ENCODE measurements at regions not wholly inside any gene's neighbourhood (a gene's known extent, or its start where the extent isn't known, plus 50 kb on each side); places are given as distances from the start of the nearest gene placed in this dataset.

DNA sequence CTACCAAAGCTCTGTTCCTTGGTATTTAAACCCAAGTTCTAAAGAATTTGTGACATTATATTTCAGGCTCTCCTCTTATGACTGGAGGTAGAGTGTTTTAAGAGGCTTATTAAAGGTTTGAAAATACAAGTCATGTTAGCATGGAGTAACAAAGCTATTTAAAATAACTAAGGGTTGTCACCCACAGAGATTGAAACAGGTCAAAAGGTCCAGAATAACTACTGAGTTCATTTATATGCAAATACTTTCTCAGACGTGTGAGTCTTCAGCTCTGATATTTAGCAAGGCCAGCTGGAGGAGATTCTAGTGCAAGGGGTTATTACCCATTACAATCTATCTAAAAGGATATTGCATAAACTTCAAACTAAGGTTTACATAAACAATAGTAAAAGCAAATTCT lies 1538.8 kb upstream of the CDH8 start:
- no peak overlapping the region for H3K4me3 ChIP-seq (ENCODE audit: low read length)
- DNase-seq: no peak
- ChIA-PET POLR2A (no interaction called here), CTCF (no interaction called here)
- H3K4me1 ChIP-seq (ENCODE audit: insufficient read depth, low read length): no peaks in the 10 kb centered on the region
- no peaks in the 10 kb centered on the region for H3K36me3 ChIP-seq (ENCODE audit: insufficient read depth, low read length)
- no peaks in the 10 kb centered on the region for H3K9me3 ChIP-seq (ENCODE audit: low read length)
- no peak overlapping the region for H3K27ac ChIP-seq (ENCODE audit: low read depth, low read length)
- Mint-ChIP-seq H3K4me1 (no peaks in the 10 kb centered on the region), H3K27me3 (no peaks in the 10 kb centered on the region), H3K9me3 (peaks cover 9 to 43% (median 25%) of the 10 kb centered on the region in 5 donors), H3K27ac (no peak overlapping the region), H3K4me3 (no peak overlapping the region), H3K36me3 (no peaks in the 10 kb centered on the region)
- no peaks in the 10 kb centered on the region for H3K27me3 ChIP-seq (ENCODE audit: insufficient read depth, low read length, poor library complexity, severe bottlenecking)

DNA sequence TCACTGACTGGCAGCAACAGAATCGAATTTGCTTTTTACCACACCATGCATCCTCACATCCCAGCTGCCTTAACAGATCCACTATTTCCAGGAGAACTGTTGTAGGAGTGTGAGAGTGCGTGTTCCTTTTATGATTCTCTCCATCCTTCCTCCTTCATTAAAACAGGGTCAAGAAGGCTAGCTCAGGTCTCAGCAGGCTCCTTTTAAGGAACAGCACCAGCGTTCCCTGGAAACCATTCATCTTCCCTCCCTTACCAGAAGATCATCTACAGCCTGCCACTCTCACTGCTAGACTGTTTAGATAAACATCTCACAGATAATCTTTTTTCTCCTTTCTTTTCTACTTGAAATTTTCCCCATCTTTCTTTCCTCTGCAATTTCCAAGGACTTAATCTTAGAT lies 1531.9 kb upstream of the CDH8 start:
- Mint-ChIP-seq H3K36me3 (no peaks in the 10 kb centered on the region), H3K4me1 (no peaks in the 10 kb centered on the region), H3K27ac (no peak overlapping the region), H3K4me3 (no peak overlapping the region), H3K9me3 (peaks cover 9 to 32% (median 30%) of the 10 kb centered on the region in 5 donors), H3K27me3 (no peaks in the 10 kb centered on the region)
- no peaks in the 10 kb centered on the region for H3K36me3 ChIP-seq (ENCODE audit: insufficient read depth, low read length)
- ChIA-PET POLR2A (no interaction called here), CTCF (no interaction called here)
- no peaks in the 10 kb centered on the region for H3K27me3 ChIP-seq (ENCODE audit: insufficient read depth, low read length, poor library complexity, severe bottlenecking)
- H3K9me3 ChIP-seq (ENCODE audit: low read length): no peaks in the 10 kb centered on the region
- H3K27ac ChIP-seq (ENCODE audit: low read depth, low read length): no peak overlapping the region
- H3K4me1 ChIP-seq (ENCODE audit: insufficient read depth, low read length): no peaks in the 10 kb centered on the region
- no peak overlapping the region for H3K4me3 ChIP-seq (ENCODE audit: low read length)
- no peak for DNase-seq

GRCh38 chr16:63563819-63564505 lies 1527.7 kb upstream of the CDH8 start:
- Histone ChIP-seq H3K27ac (ENCODE audit: low read depth, low read length) (no peak overlapping the region), H3K4me1 (ENCODE audit: insufficient read depth, low read length) (no peaks in the 10 kb centered on the region), H3K27me3 (ENCODE audit: insufficient read depth, low read length, poor library complexity, severe bottlenecking) (no peaks in the 10 kb centered on the region), H3K4me3 (ENCODE audit: low read length) (no peak overlapping the region), H3K9me3 (ENCODE audit: low read length) (no peaks in the 10 kb centered on the region), H3K36me3 (ENCODE audit: insufficient read depth, low read length) (no peaks in the 10 kb centered on the region)
- ChIA-PET POLR2A (no interaction called here), CTCF (no interaction called here)
- Mint-ChIP-seq H3K36me3 (peaks cover 0 to 3% (median 1%) of the 10 kb centered on the region in 3 donors), H3K27me3 (no peaks in the 10 kb centered on the region), H3K4me1 (no peaks in the 10 kb centered on the region), H3K27ac (no peak overlapping the region), H3K4me3 (no peak overlapping the region), H3K9me3 (peaks cover 20 to 36% (median 23%) of the 10 kb centered on the region in 5 donors)
- no peak for DNase-seq

GRCh38 chr16:63553980-63554379 lies 1517.7 kb upstream of the CDH8 start:
- no peaks in the 10 kb centered on the region for H3K36me3 Mint-ChIP-seq
- Histone ChIP-seq H3K4me3 (ENCODE audit: low read length) (no peak overlapping the region), H3K9me3 (ENCODE audit: low read length) (peaks cover 7% of the 10 kb centered on the region), H3K4me1 (ENCODE audit: insufficient read depth, low read length) (no peaks in the 10 kb centered on the region), H3K27me3 (ENCODE audit: insufficient read depth, low read length, poor library complexity, severe bottlenecking) (no peaks in the 10 kb centered on the region), H3K27ac (ENCODE audit: low read depth, low read length) (no peak overlapping the region), H3K36me3 (ENCODE audit: insufficient read depth, low read length) (no peaks in the 10 kb centered on the region)
- DNase-seq: no peak
- CTCF ChIA-PET: no interaction called here
- POLR2A ChIA-PET: no interaction called here
- H3K9me3 Mint-ChIP-seq: peaks cover 6 to 38% (median 11%) of the 10 kb centered on the region in 5 donors
- no peak overlapping the region for H3K27ac Mint-ChIP-seq
- H3K4me3 Mint-ChIP-seq: no peak overlapping the region
- H3K27me3 Mint-ChIP-seq: no peaks in the 10 kb centered on the region
- H3K4me1 Mint-ChIP-seq: no peaks in the 10 kb centered on the region

GRCh38 chr16:63539276-63539675 lies 1503.0 kb upstream of the CDH8 start:
- Mint-ChIP-seq H3K9me3 (peaks cover 3 to 43% (median 19%) of the 10 kb centered on the region in 5 donors), H3K27me3 (no peaks in the 10 kb centered on the region), H3K36me3 (no peaks in the 10 kb centered on the region), H3K27ac (no peak overlapping the region), H3K4me1 (no peaks in the 10 kb centered on the region), H3K4me3 (no peak overlapping the region)
- no peaks in the 10 kb centered on the region for H3K9me3 ChIP-seq (ENCODE audit: low read length)
- ChIA-PET POLR2A (no interaction called here), CTCF (no interaction called here)
- H3K36me3 ChIP-seq (ENCODE audit: insufficient read depth, low read length): no peaks in the 10 kb centered on the region
- DNase-seq: no peak
- no peak overlapping the region for H3K27ac ChIP-seq (ENCODE audit: low read depth, low read length)
- no peaks in the 10 kb centered on the region for H3K27me3 ChIP-seq (ENCODE audit: insufficient read depth, low read length, poor library complexity, severe bottlenecking)
- no peaks in the 10 kb centered on the region for H3K4me1 ChIP-seq (ENCODE audit: insufficient read depth, low read length)
- no peak overlapping the region for H3K4me3 ChIP-seq (ENCODE audit: low read length)

DNA sequence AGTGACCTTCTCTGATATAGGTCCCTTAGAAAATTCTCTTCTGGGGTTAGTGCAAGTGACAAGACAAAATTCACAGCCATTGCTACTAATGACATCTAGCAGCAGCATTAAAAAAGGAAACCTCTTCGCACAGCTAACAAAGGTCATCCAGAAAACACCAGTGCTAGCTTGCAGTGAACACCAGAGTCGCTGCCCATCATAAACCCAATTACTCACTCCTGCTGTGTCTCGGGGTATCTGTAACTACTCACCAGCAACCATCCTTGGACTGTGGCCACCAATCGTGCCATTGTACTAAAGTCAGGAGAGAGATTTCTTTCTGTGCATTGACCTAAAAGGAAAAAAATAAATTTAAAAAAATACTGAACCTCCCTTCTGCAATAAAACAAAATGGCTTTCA lies 1494.7 kb upstream of the CDH8 start:
- peaks cover 12 to 63% (median 21%) of the 10 kb centered on the region in 5 donors for H3K9me3 Mint-ChIP-seq
- CTCF ChIA-PET: no interaction called here

GRCh38 chr16:63530208-63530607 lies 1494.0 kb upstream of the CDH8 start:
- CTCF ChIA-PET: no interaction called here
- POLR2A ChIA-PET: no interaction called here
- Mint-ChIP-seq H3K27me3 (no peaks in the 10 kb centered on the region), H3K9me3 (peaks cover 10 to 55% (median 22%) of the 10 kb centered on the region in 5 donors), H3K27ac (no peak overlapping the region), H3K4me1 (no peaks in the 10 kb centered on the region), H3K36me3 (peaks cover 0 to 1% (median 0%) of the 10 kb centered on the region in 3 donors), H3K4me3 (no peak overlapping the region)
- H3K36me3 ChIP-seq (ENCODE audit: insufficient read depth, low read length): no peaks in the 10 kb centered on the region
- no peak for DNase-seq
- no peaks in the 10 kb centered on the region for H3K9me3 ChIP-seq (ENCODE audit: low read length)
- no peak overlapping the region for H3K4me3 ChIP-seq (ENCODE audit: low read length)
- no peak overlapping the region for H3K27ac ChIP-seq (ENCODE audit: low read depth, low read length)
- H3K27me3 ChIP-seq (ENCODE audit: insufficient read depth, low read length, poor library complexity, severe bottlenecking): no peaks in the 10 kb centered on the region
- no peaks in the 10 kb centered on the region for H3K4me1 ChIP-seq (ENCODE audit: insufficient read depth, low read length)

More for the DNA sequence above, 1494.7 kb upstream of the CDH8 start:
- no peak overlapping the region for H3K27ac Mint-ChIP-seq
- H3K36me3 Mint-ChIP-seq: peaks cover 0 to 1% (median 0%) of the 10 kb centered on the region in 3 donors
- no peaks in the 10 kb centered on the region for H3K4me1 Mint-ChIP-seq
- no peaks in the 10 kb centered on the region for H3K4me1 ChIP-seq (ENCODE audit: insufficient read depth, low read length)
- DNase-seq: no peak
- no peak overlapping the region for H3K4me3 ChIP-seq (ENCODE audit: low read length)
- no peaks in the 10 kb centered on the region for H3K27me3 ChIP-seq (ENCODE audit: insufficient read depth, low read length, poor library complexity, severe bottlenecking)
- no peaks in the 10 kb centered on the region for H3K9me3 ChIP-seq (ENCODE audit: low read length)
- H3K36me3 ChIP-seq (ENCODE audit: insufficient read depth, low read length): no peaks in the 10 kb centered on the region
- POLR2A ChIA-PET: no interaction called here
- no peak overlapping the region for H3K27ac ChIP-seq (ENCODE audit: low read depth, low read length)
- no peaks in the 10 kb centered on the region for H3K27me3 Mint-ChIP-seq
- H3K4me3 Mint-ChIP-seq: no peak overlapping the region

DNA sequence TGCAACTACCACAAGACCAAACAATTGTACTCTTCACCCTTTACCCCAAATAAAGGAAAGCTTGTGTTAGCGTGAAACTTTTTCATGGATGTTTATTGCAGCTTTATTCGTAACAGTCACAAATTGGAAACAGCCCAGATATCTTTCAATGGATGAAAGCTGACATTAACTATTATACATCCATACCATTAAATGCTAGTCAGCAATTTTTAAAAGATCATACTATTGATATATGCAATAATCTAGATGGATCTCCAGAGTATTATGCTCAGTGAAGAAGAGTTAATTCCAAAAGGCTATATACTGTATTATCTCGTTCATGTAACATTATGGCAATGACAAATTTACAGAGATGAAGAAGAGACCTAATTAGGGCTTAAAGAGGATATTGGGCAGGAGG lies 1491.2 kb upstream of the CDH8 start:
- ChIA-PET CTCF (no interaction called here), POLR2A (no interaction called here)
- H3K4me3 ChIP-seq (ENCODE audit: low read length): no peak overlapping the region
- H3K9me3 ChIP-seq (ENCODE audit: low read length): no peaks in the 10 kb centered on the region
- H3K27me3 ChIP-seq (ENCODE audit: insufficient read depth, low read length, poor library complexity, severe bottlenecking): no peaks in the 10 kb centered on the region
- H3K4me1 Mint-ChIP-seq: no peaks in the 10 kb centered on the region
- no peak overlapping the region for H3K27ac Mint-ChIP-seq
- no peak overlapping the region for H3K27ac ChIP-seq (ENCODE audit: low read depth, low read length)
- DNase-seq: no peak
- H3K4me1 ChIP-seq (ENCODE audit: insufficient read depth, low read length): no peaks in the 10 kb centered on the region
- no peaks in the 10 kb centered on the region for H3K36me3 ChIP-seq (ENCODE audit: insufficient read depth, low read length)
- H3K36me3 Mint-ChIP-seq: peaks cover 0 to 1% (median 0%) of the 10 kb centered on the region in 3 donors
- H3K9me3 Mint-ChIP-seq: peaks cover 14 to 41% (median 20%) of the 10 kb centered on the region in 5 donors
- no peaks in the 10 kb centered on the region for H3K27me3 Mint-ChIP-seq
- no peak overlapping the region for H3K4me3 Mint-ChIP-seq

Data from CD8-positive, alpha-beta memory T cell (primary cell).